Progenitor cell of endocrine pancreas (in vitro differentiated cells): ENCODE measurements at regions not wholly inside any gene's neighbourhood (a gene's known extent, or its start where the extent isn't known, plus 50 kb on each side); places are given as distances from the start of the nearest gene placed in this dataset.

ENCODE experiments used
- DNase-seq: peaks from one replicate; pipeline ENCODE4 v3.0.0; 2021; ENCODE audit warnings: low spot score; ENCODE audit not compliant: unreplicated experiment
- H3K27ac Mint-ChIP-seq: 2 replicates; pipeline ENCODE4 v1.8.0; 2021; ENCODE audit warnings: mild to moderate bottlenecking, moderate library complexity, mixed read lengths
- H3K27me3 Mint-ChIP-seq: 2 replicates; pipeline ENCODE4 v1.8.0; 2021; ENCODE audit warnings: mixed read lengths
- H3K36me3 Mint-ChIP-seq: 2 replicates; pipeline ENCODE4 v1.8.0; 2022; ENCODE audit warnings: mixed read lengths; ENCODE audit not compliant: insufficient read depth
- H3K4me1 Mint-ChIP-seq: 2 replicates; pipeline ENCODE4 v1.8.0; 2021; ENCODE audit warnings: low read depth, mixed read lengths
- H3K4me3 Mint-ChIP-seq: 2 replicates; pipeline ENCODE4 v1.8.0; 2021; ENCODE audit warnings: low read depth, mild to moderate bottlenecking, moderate library complexity, mixed read lengths
- H3K9me3 Mint-ChIP-seq: 2 replicates; pipeline ENCODE4 v1.8.0; 2021; ENCODE audit warnings: low read depth, mixed read lengths
- TF ChIP-seq, protein P1 (sequence below): fragments of 200-600 bp; sonication (generic); IDR thresholded peaks from one replicate; pipeline ENCODE4 v1.5.0; 2021; ENCODE audit warnings: antibody characterized with exemption, mild to moderate bottlenecking; ENCODE audit not compliant: unreplicated experiment

- no peaks in the 10 kb centered on the region for H3K4me1 Mint-ChIP-seq
- H3K9me3 Mint-ChIP-seq = no peaks in the 10 kb centered on the region
- H3K4me3 Mint-ChIP-seq = no peak overlapping the region
- no peak overlapping the region for H3K27ac Mint-ChIP-seq
- no peaks in the 10 kb centered on the region for H3K36me3 Mint-ChIP-seq
- no peaks in the 10 kb centered on the region for H3K27me3 Mint-ChIP-seq
- TF ChIP-seq, protein P1, sequence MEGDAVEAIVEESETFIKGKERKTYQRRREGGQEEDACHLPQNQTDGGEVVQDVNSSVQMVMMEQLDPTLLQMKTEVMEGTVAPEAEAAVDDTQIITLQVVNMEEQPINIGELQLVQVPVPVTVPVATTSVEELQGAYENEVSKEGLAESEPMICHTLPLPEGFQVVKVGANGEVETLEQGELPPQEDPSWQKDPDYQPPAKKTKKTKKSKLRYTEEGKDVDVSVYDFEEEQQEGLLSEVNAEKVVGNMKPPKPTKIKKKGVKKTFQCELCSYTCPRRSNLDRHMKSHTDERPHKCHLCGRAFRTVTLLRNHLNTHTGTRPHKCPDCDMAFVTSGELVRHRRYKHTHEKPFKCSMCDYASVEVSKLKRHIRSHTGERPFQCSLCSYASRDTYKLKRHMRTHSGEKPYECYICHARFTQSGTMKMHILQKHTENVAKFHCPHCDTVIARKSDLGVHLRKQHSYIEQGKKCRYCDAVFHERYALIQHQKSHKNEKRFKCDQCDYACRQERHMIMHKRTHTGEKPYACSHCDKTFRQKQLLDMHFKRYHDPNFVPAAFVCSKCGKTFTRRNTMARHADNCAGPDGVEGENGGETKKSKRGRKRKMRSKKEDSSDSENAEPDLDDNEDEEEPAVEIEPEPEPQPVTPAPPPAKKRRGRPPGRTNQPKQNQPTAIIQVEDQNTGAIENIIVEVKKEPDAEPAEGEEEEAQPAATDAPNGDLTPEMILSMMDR = no peak
- no peak for DNase-seq
These were observed 526.1 kb upstream of the MARCKS start for GRCh38 chr6:113331021-113331420.

DNA sequence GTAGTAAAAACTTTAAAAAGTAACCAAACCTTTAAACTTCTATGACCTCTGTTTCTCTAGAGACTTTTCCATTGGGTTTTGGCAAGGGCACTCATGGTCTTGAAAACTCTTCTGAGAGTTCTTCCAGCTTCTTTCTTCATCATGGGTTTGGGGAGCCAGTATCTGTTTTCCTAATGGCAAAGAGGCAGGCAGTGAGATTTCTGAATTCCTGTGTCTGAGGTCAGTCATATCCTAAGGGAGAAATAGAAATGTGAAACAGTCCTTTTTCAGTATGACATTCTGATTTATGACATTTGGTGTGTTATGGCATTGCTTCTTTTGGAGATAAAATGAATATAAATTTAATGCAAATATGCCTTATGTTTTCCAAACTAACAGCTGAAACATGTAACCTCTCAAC is 518.5 kb upstream of the MARCKS start:
- H3K27me3 Mint-ChIP-seq = peaks cover 4% of the 10 kb centered on the region
- H3K36me3 Mint-ChIP-seq = no peaks in the 10 kb centered on the region
- H3K27ac Mint-ChIP-seq = no peak overlapping the region
- H3K4me3 Mint-ChIP-seq = no peak overlapping the region
- TF ChIP-seq, protein P1 = no peak
- H3K9me3 Mint-ChIP-seq = no peaks in the 10 kb centered on the region
- DNase-seq = no peak
- no peaks in the 10 kb centered on the region for H3K4me1 Mint-ChIP-seq

DNA sequence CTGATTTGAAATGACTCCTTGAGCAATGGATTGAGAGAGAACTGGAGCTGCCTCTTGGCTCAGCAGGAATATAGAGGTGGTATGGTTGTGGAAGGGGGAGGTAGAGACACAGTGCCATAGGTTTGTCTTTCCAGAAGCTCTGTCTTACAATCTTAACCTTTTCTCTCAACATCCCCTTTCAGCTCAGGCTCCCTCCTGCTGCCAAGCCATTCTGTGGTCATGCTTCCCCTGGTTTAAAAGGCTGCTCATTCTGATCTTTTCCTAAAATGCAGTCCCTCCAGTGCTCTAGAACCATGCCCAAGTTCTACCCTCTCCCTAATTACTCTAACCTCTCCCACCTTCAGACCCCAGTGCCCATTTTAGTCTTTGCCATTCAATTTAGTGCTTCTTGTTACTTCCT is 517.9 kb upstream of the MARCKS start:
- no peaks in the 10 kb centered on the region for H3K4me1 Mint-ChIP-seq
- H3K4me3 Mint-ChIP-seq = no peak overlapping the region
- TF ChIP-seq, protein P1 = no peak
- no peaks in the 10 kb centered on the region for H3K9me3 Mint-ChIP-seq
- DNase-seq = no peak
- H3K27me3 Mint-ChIP-seq = peaks cover 6% of the 10 kb centered on the region
- no peak overlapping the region for H3K27ac Mint-ChIP-seq
- H3K36me3 Mint-ChIP-seq = no peaks in the 10 kb centered on the region

GRCh38 chr6:113340371-113340770 is 516.8 kb upstream of the MARCKS start:
- H3K9me3 Mint-ChIP-seq = no peaks in the 10 kb centered on the region
- no peak overlapping the region for H3K4me3 Mint-ChIP-seq
- H3K4me1 Mint-ChIP-seq = no peaks in the 10 kb centered on the region
- DNase-seq = no peak
- no peak overlapping the region for H3K27ac Mint-ChIP-seq
- H3K27me3 Mint-ChIP-seq = peaks cover 7% of the 10 kb centered on the region
- no peaks in the 10 kb centered on the region for H3K36me3 Mint-ChIP-seq
- TF ChIP-seq, protein P1 = no peak

DNA sequence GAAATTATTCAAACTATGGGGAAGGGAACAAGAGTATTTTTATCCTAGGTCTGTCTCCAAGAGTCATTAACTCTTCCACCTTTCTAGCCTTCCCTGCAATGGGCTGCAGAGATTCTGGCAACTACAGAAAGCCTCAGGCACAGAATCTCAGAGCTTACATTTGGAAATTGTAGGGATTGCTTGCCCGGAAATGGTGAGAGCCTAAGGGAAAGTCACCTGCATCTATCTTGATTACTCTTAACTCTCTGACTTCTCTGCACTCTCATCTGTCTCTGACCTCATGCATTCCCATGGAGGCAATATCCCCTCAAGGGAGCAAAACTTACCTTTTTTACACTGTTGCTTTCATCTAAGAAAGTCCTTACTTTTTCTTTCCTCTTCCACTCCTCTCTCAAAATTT is 513.2 kb upstream of the MARCKS start:
- H3K27me3 Mint-ChIP-seq = peaks cover 10% of the 10 kb centered on the region
- no peak overlapping the region for H3K27ac Mint-ChIP-seq
- DNase-seq = no peak
- H3K4me1 Mint-ChIP-seq = no peaks in the 10 kb centered on the region
- no peak overlapping the region for H3K4me3 Mint-ChIP-seq
- no peaks in the 10 kb centered on the region for H3K36me3 Mint-ChIP-seq
- TF ChIP-seq, protein P1 = no peak
- no peaks in the 10 kb centered on the region for H3K9me3 Mint-ChIP-seq
